HCEC 1CT (cell line): ENCODE measurements at regions not wholly inside any gene's neighbourhood (a gene's known extent, or its start where the extent isn't known, plus 50 kb on each side); places are given as distances from the start of the nearest gene placed in this dataset.
"Not testable (repeated sequence)": the region's sequence is repeated elsewhere in the genome, so short reads cannot be mapped to it uniquely, and the experiment has no call there.

Experiments
- DNase-seq: peaks from one replicate; pipeline ENCODE4 v3.0.0-alpha.2; 2017

DNA sequence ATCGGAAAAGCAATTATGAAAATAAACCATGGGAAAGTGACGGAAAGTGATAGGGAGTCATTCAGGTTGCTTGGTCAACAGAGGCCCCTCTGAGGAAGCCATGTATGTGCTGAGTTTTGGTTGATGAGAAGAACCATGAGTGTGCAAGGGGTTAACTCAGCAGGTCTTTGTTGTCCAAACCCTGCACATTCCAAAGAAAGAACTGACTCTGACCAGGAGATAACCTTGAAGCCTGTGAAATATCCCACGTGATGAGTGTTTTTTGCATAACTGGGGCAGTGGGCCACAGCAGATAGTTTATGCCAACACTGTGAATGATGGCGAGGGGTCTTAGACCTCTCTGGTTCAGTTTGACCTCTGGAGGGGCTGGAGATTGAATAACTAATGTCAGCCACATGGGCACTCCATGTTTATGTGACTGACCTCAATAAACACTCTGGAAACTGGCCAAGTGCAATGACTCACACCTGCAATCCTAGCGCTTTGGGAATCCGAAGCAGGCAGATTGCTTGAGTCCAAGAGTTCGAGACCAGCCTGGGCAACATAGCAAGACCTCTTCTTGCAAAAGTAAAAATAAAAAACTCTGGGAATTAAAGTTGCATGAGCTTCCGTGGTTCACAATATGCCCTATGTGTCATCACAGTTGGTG is 154.0 kb upstream of the FOXK1 start:
- no peak for DNase-seq

DNA sequence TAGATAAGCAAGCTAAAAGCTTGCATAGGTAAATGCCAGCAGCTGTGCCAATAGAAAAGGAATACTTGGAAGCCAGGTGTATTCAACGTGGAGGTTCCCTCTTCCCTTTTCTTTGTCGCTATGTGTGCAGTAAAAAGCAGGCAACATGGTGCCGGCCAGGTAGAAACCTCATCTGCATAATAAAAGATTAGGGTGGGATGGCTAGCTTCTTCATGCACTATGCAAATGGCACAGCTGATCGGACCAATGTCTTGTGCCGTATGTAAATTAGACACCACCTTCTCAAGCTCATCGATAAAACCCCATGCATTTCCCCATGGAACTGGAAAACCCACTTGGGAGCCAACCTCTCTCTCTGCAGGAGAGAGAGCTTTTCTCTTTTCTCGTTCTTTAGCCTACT is 150.9 kb upstream of the FOXK1 start:
- no peak for DNase-seq

DNA sequence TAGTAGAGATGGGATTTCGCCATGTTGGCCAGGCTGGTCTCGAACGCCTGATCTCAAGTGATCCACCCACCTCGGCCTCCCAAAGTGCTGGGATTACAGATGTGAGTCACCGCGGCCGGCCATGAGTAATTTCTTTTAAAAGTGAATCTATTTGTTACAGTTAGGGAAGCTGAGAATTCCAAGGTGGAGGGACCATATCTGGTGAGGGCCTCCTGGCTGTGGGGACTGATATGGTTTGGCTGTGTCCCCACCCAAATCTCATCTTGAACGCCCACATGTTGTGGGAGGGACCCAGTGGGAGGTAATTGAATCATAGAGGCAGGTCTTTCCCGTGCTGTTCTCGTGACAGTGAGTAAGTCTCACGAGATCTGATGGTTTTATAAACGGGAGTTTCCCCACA is 148.8 kb upstream of the FOXK1 start:
- DNase-seq = not testable (repeated sequence)

DNA sequence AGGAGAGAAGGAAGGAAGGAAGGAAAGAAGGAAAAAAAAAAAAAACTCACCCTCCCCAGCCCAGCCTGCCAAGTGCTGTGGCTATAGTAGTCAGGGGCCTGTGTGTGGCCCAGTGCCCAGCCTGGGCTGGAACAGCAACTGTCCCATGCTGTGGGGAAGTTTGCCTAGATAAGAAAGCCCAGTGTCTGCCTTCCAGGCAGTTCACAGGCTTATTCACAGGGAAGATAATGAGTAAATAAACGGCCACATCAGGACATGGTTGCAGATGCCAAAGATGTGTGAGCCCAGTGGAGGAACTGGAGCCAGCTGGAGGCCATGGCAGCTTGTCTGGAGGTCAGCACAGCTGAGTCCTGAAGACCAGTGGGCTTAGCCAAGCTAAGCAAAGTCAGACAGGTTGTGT is 132.4 kb upstream of the FOXK1 start:
- DNase-seq = no peak

DNA sequence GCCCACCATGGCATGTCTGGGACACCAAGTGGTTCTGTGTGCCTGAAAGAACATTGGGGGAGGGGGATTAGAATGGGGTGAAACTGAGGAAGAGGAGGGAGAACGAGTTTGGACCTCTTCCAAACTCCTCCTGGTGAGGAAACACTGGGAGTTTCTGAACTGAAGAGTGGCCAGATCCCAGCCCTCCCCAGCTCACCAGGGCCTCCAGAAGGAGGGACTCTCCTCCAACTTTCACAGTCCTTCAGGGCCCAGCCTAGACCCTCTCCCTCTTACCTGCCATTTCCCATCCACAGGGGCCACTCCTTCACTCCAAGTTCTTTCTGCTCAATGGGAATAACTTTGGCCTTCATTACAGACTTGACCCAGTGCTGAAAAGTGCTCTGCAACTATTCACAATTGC is 132.0 kb upstream of the FOXK1 start:
- no peak for DNase-seq

DNA sequence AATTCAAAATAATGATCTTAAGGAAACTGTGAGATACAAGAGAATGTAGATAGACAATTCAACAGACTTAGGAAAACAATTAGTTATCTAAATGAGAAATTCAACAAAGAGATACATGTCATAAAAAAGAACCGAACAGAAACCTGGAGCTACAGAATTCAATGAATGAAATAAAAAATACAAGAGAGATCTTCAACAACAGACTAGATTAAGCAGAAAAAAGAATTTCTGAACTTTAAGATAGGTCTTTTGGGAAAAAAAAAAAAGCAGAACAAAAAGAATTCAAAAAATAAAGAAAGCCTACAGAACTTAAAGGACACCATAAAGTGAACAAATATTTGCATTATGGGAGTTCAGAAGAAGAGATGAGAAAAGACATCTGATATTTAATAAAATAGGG is 129.1 kb upstream of the FOXK1 start:
- DNase-seq = no peak

DNA sequence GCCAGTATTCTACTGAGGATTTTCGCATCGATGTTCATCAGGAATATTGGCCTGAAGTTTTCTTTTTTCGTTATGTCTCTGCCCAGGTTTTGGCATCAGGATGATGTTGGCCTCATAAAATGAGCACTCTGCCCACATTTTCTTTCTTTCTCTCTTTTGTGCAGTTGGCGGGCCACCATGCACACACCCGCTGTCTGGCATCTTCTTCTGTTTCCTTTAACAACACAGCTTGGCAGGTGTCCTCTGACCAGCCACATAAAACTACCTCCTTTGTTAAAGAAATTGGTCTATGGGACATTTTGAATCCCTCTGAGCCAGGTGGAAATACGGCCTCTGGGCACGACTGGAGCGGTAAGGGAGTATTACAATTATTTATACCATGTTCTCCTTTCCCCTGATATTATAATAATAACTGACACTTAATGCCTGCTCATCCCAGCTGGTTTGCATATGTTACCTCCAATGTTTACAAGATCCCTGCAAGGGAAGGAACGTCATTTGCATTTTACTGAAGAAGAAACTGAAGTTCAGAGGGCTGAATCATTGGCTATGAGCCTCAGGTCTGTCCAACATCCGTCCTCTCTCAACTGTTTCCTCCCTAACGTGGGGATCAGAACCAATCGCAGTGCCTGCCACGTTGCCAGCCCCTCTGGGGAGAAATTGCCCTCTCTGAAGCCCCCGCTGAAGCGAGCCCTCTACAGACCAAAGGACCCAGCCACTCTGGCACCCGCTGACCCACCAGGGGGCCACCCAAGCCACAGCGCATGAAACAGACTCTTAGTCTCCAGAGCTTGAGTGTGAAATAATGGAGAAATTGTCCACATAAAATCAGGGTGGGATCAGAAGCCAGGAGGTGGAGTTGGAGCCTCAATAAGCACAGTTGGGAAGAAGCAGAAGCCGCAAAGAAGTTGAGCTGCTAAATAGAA is 125.0 kb upstream of the FOXK1 start:
- DNase-seq = no peak

DNA sequence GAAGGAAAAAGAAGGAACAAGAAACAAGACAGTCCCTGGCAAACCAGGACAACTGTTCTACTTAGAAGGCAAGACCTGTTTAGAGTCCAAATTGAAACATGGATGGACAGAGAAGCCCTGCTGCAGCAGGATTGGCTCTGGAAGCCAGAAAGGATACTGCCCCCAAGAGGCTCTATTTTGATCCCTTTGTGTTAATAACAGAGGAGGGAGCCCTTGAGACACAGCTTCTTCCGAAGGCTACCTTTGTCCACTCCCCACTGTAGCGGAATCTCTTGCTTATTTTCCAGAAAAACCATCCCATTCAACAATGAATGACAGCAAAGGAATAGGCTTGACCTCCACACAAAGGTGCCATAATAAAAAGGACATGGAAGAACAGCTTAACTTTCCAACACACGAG is 120.3 kb upstream of the FOXK1 start:
- DNase-seq = no peak

DNA sequence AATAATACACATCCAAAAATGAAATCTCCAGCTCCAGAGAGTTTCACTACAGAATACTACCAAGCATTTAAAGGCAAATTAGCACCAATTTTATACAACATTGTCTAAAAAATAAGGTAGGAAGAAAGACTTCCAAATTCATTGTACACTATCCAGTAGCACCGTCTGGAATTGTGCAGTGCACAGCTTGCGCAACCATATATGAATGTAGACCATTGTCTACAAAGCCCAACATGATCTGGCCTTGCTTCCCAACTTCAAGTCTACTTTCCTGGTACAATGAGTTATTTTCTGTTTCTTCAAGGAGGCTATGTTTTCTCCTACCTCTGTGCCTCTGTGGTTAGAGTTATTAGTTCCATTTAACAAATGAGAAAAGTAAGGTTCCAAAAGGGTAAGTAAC is 115.4 kb upstream of the FOXK1 start:
- no peak for DNase-seq

DNA sequence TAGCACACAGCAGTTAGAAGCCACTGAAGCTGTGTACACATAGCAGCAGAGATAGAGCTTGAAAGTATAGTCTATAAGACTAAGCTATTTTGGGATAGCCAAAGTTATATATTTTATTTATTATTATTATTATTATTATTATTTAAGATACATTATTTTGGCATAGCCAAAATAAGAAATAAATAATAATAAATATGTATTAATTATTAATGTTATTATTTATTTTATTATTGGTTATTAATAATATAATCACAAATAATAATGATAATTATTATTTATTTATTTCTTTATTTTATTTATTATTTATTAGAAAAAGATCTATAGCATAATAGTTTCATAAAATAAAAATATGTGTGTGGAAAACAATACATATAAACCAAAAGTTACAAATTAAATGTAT is 107.2 kb upstream of the FOXK1 start:
- DNase-seq = no peak

DNA sequence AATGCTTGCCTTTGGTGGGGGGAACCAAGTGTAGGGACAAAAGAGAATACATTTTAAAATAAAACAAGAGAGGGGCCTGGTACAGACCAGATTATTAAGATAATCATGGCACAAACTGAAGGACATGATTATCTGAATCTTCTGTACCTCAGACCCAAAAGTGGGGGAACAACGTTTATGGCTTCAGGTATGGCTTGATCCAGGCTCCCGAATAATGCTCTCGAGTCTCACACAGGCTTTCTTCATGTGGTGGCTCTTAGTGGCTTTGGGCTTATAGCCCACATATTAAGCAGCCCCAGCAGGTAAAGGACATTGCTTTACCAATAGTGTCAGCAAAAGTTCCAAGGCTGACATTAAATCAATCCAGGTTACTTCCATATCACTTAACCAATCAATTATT is 106.8 kb upstream of the FOXK1 start:
- no peak for DNase-seq

DNA sequence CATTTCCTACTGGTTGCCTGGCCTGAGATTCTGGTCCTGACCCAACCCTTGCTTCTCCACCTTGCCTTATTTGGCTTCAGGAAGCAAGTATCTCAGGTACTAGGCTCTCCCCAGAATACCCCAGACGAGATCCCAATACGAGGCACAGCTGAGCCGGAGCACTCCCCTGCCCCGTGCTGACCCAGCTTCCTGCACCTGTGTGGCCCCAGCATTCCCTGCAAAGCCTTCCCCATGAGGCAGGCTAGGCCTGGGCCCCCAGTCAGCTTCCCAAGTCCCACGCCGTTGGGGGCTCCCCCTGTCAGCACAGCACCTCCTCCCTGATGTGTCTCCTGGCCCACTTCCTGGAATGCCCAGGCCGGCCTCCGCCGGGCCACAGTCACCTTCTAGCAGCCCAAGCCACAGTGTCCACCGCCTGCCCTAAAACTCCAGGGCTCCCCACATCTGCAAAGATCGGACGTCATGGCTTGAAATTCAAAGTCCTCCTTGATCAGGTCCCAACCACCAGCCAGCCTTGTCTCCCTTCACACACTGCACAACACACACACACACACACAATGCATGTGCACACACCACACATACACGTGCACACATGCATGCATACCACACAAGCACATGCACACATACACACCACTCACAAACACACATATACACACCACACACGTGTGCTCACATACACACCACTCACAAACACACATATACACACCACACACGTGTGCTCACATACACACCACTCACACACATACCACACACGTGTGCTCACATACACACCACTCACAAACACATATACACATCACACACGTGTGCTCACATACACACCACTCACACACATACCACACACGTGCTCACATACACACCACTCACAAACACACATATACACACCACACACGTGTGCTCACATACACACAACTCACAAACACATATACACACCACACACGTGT is 78.9 kb upstream of the FOXK1 start:
- no peak for DNase-seq

DNA sequence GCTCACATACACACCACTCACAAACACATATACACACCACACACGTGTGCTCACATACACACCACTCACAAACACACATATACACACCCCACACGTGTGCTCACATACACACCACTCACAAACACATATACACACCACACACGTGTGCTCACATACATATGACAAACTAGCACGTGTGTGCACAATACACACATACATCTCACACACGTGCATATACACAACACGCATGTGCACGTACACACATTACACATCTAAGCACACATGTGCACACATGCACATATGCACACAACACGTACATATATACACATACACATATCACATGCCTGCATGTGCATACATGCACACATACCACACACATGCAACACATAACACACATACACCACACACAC is 78.3 kb upstream of the FOXK1 start:
- DNase-seq = no peak

DNA sequence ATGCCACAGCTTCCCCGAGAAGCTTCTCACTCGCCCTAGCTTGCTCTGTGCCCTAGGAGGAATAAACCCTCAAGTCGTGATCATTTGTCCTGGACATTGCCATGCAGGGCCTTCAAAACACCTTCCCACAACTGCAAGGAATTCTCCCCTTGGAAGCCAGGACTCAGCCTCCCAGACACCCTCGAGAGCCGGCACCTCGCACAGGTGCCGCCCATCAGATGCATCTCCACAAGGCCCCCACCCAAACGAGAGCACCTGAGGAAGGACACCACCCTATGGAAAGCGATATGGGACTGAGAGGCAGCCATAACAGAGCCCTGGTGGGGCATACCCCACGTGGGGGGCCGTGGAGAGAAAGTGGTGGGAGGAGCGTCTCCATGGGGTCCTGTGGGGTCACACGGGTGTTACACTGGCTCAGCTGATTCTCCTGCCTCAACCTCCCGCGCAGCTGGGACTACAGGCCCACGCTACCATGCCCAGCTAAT is 77.6 kb upstream of the FOXK1 start:
- DNase-seq = no peak

DNA sequence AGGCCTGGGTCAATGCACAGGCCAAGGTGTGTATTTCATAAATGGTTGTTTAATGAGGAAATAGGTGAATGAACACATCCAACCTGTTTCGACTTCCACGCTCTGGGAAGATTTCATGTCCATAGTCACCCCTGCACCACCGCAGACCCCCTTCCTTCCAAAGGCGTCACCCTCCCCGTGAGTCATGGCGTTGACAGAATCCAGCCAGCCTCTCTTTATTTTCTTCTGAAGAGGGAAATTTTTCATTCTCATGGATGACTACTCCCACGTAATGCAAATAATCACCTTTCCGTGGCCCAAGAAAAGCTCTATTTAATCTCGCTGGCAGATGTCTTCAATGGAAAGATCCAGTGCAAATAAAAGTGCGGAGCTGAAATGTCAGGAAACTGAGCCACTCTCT is 75.3 kb upstream of the FOXK1 start:
- DNase-seq = no peak

DNA sequence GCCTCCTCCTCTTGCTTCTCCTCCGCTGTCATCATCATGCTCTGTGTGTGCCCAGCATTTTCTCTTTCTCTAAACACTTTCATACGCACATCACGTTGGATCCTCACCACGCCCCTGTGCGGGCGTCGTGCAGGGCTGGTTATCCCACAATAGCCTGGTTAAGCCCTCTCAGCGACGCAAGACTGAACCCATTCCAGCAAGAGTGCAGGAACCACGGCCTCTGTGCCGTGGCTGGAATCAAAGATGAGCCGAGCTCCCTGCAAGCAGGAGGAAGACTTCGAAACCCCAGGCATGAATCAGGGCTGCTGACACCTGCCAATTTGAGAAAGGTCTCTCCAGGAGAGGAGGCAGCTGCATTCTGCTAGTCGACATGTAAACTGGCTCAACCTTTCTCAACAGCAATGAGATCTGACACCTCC is 74.8 kb upstream of the FOXK1 start:
- DNase-seq = no peak

DNA sequence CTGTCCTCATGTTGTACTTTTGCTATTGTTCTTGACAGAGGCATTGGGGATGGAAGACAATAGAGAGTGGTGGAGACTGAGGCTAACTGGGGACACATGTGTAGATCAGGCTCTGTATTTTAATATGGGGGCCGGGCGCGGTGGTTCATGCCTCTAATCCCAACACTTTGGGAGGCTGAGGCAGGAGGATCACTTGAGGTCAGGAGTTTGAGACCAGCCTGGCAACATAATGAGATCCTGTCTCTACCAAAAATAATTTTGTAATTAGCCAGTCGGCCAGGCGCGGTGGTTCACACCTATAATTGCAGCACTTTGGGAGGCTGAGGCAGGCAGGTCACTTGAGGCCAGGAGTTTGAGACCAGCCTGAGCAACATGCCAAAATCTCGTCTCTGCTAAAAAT is 72.5 kb upstream of the FOXK1 start:
- DNase-seq = not testable (repeated sequence)

DNA sequence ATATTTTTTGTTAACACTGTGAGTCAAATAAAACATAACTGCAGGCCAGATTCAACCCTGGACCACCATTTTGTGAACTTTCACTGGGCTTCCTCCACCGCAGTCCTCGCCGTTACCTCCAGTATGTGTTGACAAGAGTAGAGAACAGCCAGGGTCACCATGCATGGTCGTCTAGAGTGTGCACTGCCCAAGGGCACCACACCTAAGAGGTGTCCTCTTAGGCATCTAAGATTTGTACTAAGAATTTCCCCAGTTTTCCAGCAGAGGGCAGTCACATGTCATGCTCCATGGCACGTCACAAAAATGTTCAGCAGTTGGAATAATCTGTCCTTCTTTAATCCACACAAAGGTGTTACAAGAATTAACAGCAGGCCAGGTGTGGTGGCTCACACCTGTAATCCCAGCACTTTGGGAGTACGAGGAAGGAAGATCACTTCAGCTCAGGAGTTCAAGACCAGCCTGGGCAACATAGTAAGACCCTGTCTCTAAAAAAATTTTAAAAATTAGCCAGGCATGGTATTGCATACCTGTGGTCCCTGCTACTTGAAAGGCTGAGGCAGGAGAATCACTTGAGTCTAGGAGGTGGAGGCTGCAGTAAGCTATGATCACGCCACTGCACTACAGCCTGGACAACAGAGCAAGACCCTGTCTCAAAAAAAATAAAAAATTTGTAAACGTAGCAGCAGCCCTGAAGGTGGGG is 71.2 kb upstream of the FOXK1 start:
- peak; percentile 54 for DNase-seq

DNA sequence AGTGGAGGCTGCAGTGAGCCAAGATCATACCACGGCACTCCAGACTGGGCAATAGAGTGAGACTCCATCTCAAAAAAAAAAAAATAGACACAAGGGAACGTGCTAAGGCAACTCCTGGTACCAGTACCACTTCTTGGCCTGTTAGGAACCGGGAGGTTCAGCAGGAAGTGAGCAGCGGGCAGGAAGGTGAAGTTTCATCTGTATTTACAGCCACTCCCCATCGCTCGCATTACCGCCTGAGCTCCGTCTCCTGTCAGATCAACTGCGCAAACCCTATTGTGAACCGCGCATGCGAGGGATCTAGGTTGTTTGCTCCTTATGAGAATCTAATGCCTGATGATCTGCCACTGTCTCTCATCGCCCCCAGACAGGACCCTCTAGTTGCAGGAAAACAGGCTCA is 69.9 kb upstream of the FOXK1 start:
- no peak for DNase-seq

DNA sequence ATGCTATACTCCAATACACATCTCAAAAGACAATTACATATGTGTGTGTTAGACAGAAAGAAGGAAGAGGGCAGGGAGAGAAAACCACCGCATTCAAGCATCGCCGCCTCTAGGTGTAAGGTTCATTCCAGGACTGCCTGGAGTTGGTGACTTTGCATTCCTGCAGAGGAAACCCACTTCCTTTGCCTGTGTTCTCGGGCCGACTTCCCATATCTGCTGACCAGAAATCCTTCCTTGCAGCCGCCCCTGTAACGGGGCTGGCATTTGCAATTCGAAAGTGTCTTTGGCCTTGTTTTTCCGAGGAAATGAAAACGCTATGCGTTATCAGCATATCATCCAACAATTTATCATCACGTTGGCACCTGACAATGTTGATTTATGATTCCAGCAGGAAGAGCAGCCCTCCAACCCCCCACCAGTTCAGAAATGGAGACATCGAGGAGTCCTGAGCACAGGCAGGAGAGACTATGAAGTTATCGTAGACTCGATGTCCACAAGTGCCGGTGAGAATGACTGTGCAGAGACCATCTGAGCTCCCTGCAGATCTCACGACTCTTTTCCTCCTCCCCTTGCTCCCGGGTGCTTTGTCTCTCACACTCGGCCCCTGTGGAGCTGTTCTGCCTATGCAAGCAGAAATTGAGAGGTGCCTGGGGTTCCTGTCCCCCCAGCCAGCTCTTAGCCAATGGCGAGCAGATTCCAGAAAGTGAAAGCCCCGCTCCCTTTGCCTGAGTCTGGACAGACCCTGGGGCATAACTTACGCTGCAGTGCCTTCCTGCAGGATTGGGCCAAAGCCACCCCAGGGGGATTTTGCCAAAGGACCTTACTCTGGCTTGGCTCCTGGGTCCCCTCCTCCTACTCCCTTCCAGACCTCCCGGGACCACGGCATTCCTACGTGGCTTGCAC is 68.9 kb upstream of the FOXK1 start:
- DNase-seq = no peak

DNA sequence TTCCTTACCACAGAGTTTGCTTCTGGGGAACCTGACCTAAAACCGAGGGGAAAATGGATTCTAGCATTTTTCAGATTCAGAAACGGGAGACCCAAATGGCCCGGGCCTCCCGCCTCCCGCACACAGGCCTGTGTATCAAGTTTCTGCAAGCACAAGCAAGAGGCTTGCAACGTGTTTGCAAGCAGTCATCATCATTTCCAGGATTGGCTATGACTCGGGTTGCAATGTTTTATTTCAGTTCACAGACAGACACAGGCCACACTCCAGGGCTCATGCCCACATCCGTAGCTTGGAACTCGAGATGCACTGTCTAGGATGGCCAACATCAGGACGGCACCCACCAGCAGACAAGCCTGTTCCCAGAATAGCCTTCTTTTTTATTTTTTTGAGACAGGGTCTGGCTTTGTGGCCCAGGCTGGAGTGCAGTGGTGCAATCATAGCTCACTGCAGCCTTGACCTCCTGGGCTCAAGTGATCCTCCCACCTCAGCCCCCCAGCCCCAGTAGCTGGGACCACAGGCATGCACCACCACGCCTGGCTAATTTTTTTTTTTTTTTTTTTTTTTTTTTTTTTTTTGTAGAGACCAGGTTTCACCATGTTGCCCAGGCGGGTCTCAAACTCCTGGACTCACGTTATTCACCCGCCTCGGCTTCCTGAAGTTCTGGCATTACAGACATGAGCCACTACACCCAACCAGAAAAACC is 68.1 kb upstream of the FOXK1 start:
- no peak for DNase-seq
